Transverse colon (tissue), 4 donors: ENCODE measurements at regions not wholly inside any gene's neighbourhood (a gene's known extent, or its start where the extent isn't known, plus 50 kb on each side); places are given as distances from the start of the nearest gene placed in this dataset.
"Not testable (repeated sequence)": the region's sequence is repeated elsewhere in the genome, so short reads cannot be mapped to it uniquely, and the experiment has no call there.

ENCODE experiments used
- DNase-seq: peaks from one replicate; pipeline ENCODE4 v3.0.0-alpha.2; 2019
- H3K27ac ChIP-seq, 4 donors: fragments of 200-600 bp; sonication (generic); 2 replicates each; pipeline ENCODE4 v1.5.1; 2016 to 2018; ENCODE audit warnings: inconsistent platforms in 4 of 4
- H3K27me3 ChIP-seq: fragments of 200-600 bp; sonication (generic); 2 replicates; pipeline ENCODE4 v1.5.1; 2017; ENCODE audit warnings: inconsistent platforms
- H3K36me3 ChIP-seq, 4 donors: fragments of 200-600 bp; sonication (generic); 2 replicates each; pipeline ENCODE4 v1.5.1; 2017 to 2019; ENCODE audit warnings: inconsistent platforms in 4 of 4
- H3K4me1 ChIP-seq, 4 donors: fragments of 200-600 bp; sonication (generic); 2 replicates each; pipeline ENCODE4 v1.5.1; 2017 to 2020; ENCODE audit warnings: inconsistent platforms in 4 of 4
- H3K4me3 ChIP-seq, 4 donors: fragments of 200-600 bp; sonication (generic); 1 replicate in 1 of 4; 2 replicates in 3 of 4; pipeline versions ENCODE4 v1.5.1 to v1.6.1; 2017 to 2019; ENCODE audit warnings: inconsistent platforms in 4 of 4
- H3K9me3 ChIP-seq, 2 donors: fragments of 200-600 bp; sonication (generic); 2 replicates each; pipeline ENCODE4 v1.5.1; 2017 to 2019; ENCODE audit warnings: inconsistent platforms in 2 of 2
- CTCF ChIP-seq, 5 experiments: fragments of 200-600 bp in 3 of 5; fragments of 450-650 bp in 2 of 5; sonication (generic) in 3 of 5; IDR thresholded peaks; 1 replicate in 2 of 5; 2 replicates in 3 of 5; pipeline ENCODE4 v1.5.1; 2016 to 2017; ENCODE audit warnings: antibody characterized with exemption in 5 of 5, inconsistent platforms in 3 of 5, mild to moderate bottlenecking in 2 of 5, moderate library complexity in 1 of 5
- EP300 ChIP-seq: sonication (generic); formaldehyde crosslinking; IDR thresholded peaks from one replicate; pipeline ENCODE4 v1.6.1; 2017; ENCODE audit warnings: antibody characterized with exemption, low read depth
- POLR2A ChIP-seq: fragments of 450-650 bp; IDR thresholded peaks from one replicate; pipeline ENCODE4 v1.6.1; 2016; ENCODE audit warnings: antibody characterized with exemption, mild to moderate bottlenecking, moderate library complexity
- POLR2AphosphoS5 ChIP-seq, 3 donors: sonication (generic); formaldehyde crosslinking; IDR thresholded peaks; one replicate each; pipeline ENCODE4 v1.6.1; 2016; ENCODE audit warnings: antibody characterized with exemption in 3 of 3
- WGBS, 2 donors: methylation state at CpG; one replicate each; pipeline ENCODE4 v1.1.5; 2018; ENCODE audit warnings: low coverage in 1 of 2; 5-methylcytosine and 5-hydroxymethylcytosine counted together
- in situ Hi-C, 4 donors: fragments of 200-750 bp; cut with MboI; loops; one replicate each; pipeline versions ENCODE4 v1.15.0 to v1.15.1; 2017; ENCODE audit warnings: low sequenced_read_pairs in 3 of 4, low pct_ligation_motif_present in 1 of 4, low pct_unique_long_range_greater_than_20kb in 1 of 4
- intact Hi-C: fragments of 100-400 bp; cut with DNase I; formaldehyde crosslinking; loops from one replicate; pipeline ENCODE4 v1.15.1; 2023; ENCODE audit warnings: low total_unique reads

- H3K27me3 ChIP-seq, H3K27ac ChIP-seq, in situ Hi-C loops, H3K4me1 ChIP-seq, intact Hi-C loops, H3K9me3 ChIP-seq, H3K36me3 ChIP-seq, DNase-seq, H3K4me3 ChIP-seq: not testable (repeated sequence)
- TF ChIP-seq CTCF (IDR thresholded peaks at IDR 0.05): peak in 2 of 5 experiments; percentile 12 to 14
- WGBS, 2 donors: 82% methylated on average over 3 of the region's 3 CpGs; no CpG with 5 or more reads in 1 of the 2 donors
Observed at GRCh38 chr7:39863675-39864322, 86.3 kb upstream of the CDK13 start.

DNA sequence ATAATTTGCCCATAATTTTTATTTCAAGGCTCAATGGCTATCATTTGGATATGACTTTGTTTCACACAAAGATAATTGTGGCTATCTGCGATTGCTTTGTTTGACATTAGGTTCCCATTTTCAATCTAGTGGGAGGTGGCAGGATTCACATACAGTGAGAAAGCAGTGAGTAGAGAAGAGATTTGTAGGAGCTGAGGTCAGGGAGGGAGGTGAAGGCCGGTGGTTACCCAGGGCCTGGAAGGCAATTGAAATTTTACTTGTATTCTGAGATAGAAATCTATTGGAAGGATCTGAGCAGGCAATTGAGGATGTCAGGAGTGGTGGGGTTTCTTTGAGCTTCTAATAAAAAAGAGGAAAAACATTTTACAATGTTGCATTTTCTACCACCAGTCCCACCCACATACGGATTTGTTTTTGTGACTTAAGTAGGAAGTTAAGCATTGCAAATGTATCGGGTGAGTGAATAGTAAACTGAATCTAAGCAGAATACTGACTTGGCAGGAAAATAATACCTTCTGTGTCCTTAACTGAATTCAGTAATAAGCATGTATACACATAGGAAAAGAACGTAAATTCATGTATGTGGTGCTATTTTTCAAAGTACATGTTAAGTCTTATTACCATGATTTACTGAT is 80.1 kb upstream of the CDK13 start:
- H3K36me3 ChIP-seq, H3K4me1 ChIP-seq, H3K4me3 ChIP-seq, H3K27ac ChIP-seq, H3K27me3 ChIP-seq, in situ Hi-C loops, DNase-seq, H3K9me3 ChIP-seq: not testable (repeated sequence)
- intact Hi-C loops: loop anchor here (5.0 kb wide), 1 partner anchor 248 kb away; the partner anchor contains the start of gene RALA
- WGBS, 2 donors: 67 to 71% methylated on average over 5 of the region's 5 CpGs

DNA sequence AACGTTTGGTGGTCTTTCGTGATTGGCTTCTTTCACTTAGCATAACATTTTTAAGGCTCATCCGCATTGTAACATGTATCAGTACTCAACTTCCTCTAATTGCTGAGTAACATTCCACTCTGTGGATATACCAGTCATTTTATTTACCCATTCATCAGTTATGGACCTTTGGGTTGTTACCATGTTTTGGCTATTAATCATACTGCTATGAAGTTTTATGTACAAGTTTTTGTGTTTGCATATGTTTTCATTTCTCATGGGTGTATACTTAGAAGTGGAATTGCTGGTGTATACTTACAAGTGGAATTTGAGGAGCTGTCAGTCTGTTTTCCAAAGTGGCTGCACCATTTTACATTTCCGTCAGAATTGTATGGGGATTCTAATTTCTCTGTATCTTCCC is 78.4 kb upstream of the CDK13 start:
- in situ Hi-C loops, H3K36me3 ChIP-seq, H3K27ac ChIP-seq, DNase-seq, H3K27me3 ChIP-seq, H3K4me1 ChIP-seq, H3K4me3 ChIP-seq, H3K9me3 ChIP-seq: not testable (repeated sequence)
- intact Hi-C loops: loop anchor here (5.0 kb wide), 1 partner anchor 249 kb away; the partner anchor contains the start of gene RALA
- WGBS, 2 donors: 91 to 100% methylated on average over 3 to 4 of the region's 4 CpGs

- Histone ChIP-seq H3K27ac (no peak overlapping the region), H3K9me3 (peaks cover 7 to 13% of the 10 kb centered on the region in 2 donors), H3K27me3 (no peaks in the 10 kb centered on the region), H3K4me1 (no peaks in the 10 kb centered on the region), H3K36me3 (no peaks in the 10 kb centered on the region), H3K4me3 (no peak overlapping the region)
- in situ Hi-C loops (loop anchor here in 1 of 4 donors (25.0 kb wide), 1 partner anchor 182 kb away; no protein-coding TSS in a partner anchor), intact Hi-C loops (no loop called here)
- TF ChIP-seq CTCF (IDR thresholded peaks at IDR 0.05) (no peak), POLR2AphosphoS5 (IDR thresholded peaks at IDR 0.05) (no peak), POLR2A (no peak), EP300 (no peak)
- WGBS, 2 donors: 43 to 67% methylated on average over 1 of the region's 1 CpG
- no peak for DNase-seq
Observed at GRCh38 chr7:39880556-39880955, 69.5 kb upstream of the CDK13 start.

GRCh38 chr7:39882148-39882784 is 67.8 kb upstream of the CDK13 start:
- peaks cover 7 to 13% of the 10 kb centered on the region in 2 donors for H3K9me3 ChIP-seq
- no peak for DNase-seq
- intact Hi-C loops: no loop called here
- no peaks in the 10 kb centered on the region for H3K4me1 ChIP-seq
- H3K27ac ChIP-seq: peak overlapping the region in 1 of 4 donors; percentile 66
- TF ChIP-seq CTCF (IDR thresholded peaks at IDR 0.05) (no peak), EP300 (no peak), POLR2A (no peak), POLR2AphosphoS5 (IDR thresholded peaks at IDR 0.05) (no peak)
- in situ Hi-C loops: loop anchor here in 1 of 4 donors (25.0 kb wide), 1 partner anchor 180 kb away; no protein-coding TSS in a partner anchor
- H3K36me3 ChIP-seq: no peaks in the 10 kb centered on the region
- no peaks in the 10 kb centered on the region for H3K27me3 ChIP-seq
- no peak overlapping the region for H3K4me3 ChIP-seq
- WGBS, 2 donors: 42 to 83% methylated on average over 1 to 5 of the region's 5 CpGs
